ENCODE measurements at regions not wholly inside any gene's neighbourhood (a gene's known extent, or its start where the extent isn't known, plus 50 kb on each side); places are given as distances from the start of the nearest gene placed in this dataset.

DNA sequence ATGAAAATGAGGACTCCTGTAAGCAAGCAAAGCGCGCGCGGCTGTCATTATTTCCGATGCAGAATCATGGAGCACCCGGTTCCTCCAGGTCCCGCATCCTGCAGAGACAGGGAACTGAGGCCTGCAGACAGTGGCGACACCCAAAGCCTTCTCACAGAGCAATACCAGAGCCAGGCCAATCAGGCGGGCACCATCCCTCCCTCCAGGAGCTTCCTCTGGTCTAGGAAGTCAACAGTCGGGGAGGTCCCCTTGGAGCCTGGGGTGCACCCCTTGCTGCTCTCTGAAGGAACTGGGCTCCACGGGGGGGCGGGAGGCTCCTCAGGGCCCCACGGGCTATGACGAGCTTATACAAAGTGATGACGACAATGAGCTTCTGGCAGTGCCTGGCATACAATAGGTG is 60.3 kb upstream of the HPCAL1 start:
- intact Hi-C loops (cut with DNase I): no loop called here
- 84 to 90% methylated on average over 7 to 13 of the region's 15 CpGs for WGBS, 2 donors
- H3K27me3 ChIP-seq: peaks cover 0 to 7% (median 0%) of the 10 kb centered on the region in 4 donors
- no peaks in the 10 kb centered on the region for H3K9me3 ChIP-seq
- TF ChIP-seq POLR2A (IDR thresholded peaks at IDR 0.05): no peak
- TF ChIP-seq, protein P1, sequence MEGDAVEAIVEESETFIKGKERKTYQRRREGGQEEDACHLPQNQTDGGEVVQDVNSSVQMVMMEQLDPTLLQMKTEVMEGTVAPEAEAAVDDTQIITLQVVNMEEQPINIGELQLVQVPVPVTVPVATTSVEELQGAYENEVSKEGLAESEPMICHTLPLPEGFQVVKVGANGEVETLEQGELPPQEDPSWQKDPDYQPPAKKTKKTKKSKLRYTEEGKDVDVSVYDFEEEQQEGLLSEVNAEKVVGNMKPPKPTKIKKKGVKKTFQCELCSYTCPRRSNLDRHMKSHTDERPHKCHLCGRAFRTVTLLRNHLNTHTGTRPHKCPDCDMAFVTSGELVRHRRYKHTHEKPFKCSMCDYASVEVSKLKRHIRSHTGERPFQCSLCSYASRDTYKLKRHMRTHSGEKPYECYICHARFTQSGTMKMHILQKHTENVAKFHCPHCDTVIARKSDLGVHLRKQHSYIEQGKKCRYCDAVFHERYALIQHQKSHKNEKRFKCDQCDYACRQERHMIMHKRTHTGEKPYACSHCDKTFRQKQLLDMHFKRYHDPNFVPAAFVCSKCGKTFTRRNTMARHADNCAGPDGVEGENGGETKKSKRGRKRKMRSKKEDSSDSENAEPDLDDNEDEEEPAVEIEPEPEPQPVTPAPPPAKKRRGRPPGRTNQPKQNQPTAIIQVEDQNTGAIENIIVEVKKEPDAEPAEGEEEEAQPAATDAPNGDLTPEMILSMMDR (IDR thresholded peaks at IDR 0.05): no peak
- H3K4me3 ChIP-seq: no peak overlapping the region
- no peaks in the 10 kb centered on the region for H3K36me3 ChIP-seq
- no peak overlapping the region for H3K27ac ChIP-seq
- DNase-seq: no peak
- H3K4me1 ChIP-seq: no peaks in the 10 kb centered on the region

DNA sequence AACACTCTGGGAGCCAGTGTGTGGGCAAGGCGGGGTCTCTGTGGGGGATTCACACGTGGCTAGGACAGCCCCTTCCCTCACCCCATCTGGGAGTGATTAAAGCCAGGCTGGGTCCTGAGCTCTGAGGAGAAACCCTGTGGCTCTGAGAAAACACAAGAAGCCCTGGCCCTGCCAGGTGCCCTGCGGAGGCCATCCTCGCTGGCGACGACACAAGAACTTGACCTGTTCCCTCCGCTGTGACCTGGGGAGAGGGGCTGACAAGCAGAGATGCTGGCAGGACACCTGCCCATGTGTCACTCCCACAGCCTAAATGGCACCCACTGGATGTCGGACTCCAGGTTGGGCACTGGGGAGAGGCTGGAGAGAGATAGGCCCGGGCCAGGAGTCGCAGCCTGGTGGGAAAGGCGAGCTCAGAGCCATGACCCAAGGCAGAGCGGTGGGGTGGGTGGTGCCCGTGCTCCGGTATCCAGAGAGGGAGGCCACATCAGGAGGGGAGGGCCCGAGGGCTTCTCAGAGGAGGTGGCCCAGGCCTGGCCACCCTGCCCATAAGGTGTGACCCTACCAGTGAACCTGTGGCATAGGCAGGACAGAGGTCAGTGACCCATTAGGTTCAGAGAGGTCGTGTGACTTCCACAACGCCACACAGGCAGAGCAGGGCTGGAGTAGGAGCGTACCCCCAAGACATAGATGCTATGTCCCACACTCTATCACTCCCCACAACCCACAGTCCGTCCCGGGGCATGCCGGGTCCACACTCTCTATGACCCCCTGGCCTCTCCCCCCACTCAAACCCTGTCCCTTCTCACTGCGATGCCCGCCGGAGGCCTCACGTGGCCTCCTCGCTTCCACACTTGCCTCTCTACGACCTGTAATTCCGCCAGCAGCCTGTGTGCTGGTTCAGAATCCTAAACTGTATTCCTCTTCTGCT is 59.4 kb upstream of the HPCAL1 start:
- no peak overlapping the region for H3K4me3 ChIP-seq
- no peaks in the 10 kb centered on the region for H3K36me3 ChIP-seq
- no peaks in the 10 kb centered on the region for H3K4me1 ChIP-seq
- intact Hi-C loops (cut with DNase I): no loop called here
- H3K9me3 ChIP-seq: no peaks in the 10 kb centered on the region
- H3K27ac ChIP-seq: no peak overlapping the region
- H3K27me3 ChIP-seq: peaks cover 0 to 3% (median 0%) of the 10 kb centered on the region in 4 donors
- no peak for TF ChIP-seq POLR2A (IDR thresholded peaks at IDR 0.05)
- TF ChIP-seq, protein P1 (IDR thresholded peaks at IDR 0.05): no peak
- WGBS, 2 donors: 83 to 84% methylated on average over 18 to 26 of the region's 28 CpGs
- DNase-seq: no peak

DNA sequence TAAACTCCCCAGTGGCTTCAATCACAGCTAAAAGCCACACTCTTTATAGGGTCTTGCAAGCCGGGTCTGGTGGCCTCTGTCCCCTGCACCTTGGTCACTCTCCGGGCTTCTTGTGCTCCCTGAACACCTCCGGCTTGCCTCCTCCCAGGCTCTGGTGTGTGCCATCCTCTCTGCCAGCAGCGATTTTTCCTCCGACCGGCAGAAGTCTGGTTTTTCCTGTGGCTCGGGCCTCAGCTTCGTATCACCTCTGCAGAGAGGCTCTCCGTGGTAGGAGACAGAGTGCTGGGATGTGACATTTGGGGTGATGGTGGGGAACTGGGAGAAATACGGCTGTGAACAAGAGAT is 58.8 kb upstream of the HPCAL1 start:
- Histone ChIP-seq H3K4me3 (no peak overlapping the region), H3K27ac (no peak overlapping the region), H3K4me1 (no peaks in the 10 kb centered on the region), H3K36me3 (no peaks in the 10 kb centered on the region), H3K27me3 (peaks cover 0 to 3% (median 0%) of the 10 kb centered on the region in 4 donors), H3K9me3 (no peaks in the 10 kb centered on the region)
- intact Hi-C loops (cut with DNase I): no loop called here
- WGBS, 2 donors: 67 to 91% methylated on average over 9 to 10 of the region's 10 CpGs
- no peak for DNase-seq
- TF ChIP-seq POLR2A (IDR thresholded peaks at IDR 0.05): no peak
- TF ChIP-seq, protein P1 (IDR thresholded peaks at IDR 0.05): no peak

DNA sequence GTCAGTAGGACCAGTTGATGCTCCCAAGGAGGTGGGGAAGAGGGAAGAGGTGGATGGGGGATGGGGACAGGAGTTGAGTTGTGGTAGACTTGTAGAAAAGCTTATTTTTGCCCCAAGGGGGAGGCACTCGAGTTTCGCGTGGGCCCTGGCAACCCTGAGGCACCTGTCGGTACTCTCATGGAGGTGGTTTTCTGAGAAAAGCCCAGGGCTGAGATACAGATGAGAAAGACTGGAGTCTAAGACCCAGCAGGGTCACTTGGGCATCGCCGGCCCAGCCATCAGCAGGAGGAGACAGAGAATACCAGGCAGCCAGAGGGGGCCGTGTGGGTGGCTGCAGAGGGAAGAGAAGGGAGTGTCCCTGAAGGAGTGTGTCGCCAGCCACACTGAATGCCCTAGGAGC is 57.7 kb upstream of the HPCAL1 start:
- Histone ChIP-seq H3K27ac (no peak overlapping the region), H3K4me3 (no peak overlapping the region), H3K27me3 (no peaks in the 10 kb centered on the region), H3K36me3 (no peaks in the 10 kb centered on the region), H3K9me3 (peaks cover 0 to 7% (median 6%) of the 10 kb centered on the region in 3 donors), H3K4me1 (no peaks in the 10 kb centered on the region)
- 80 to 86% methylated on average over 6 to 8 of the region's 8 CpGs for WGBS, 2 donors
- intact Hi-C loops (cut with DNase I): no loop called here
- DNase-seq: no peak
- no peak for TF ChIP-seq POLR2A (IDR thresholded peaks at IDR 0.05)
- TF ChIP-seq, protein P1 (IDR thresholded peaks at IDR 0.05): no peak

DNA sequence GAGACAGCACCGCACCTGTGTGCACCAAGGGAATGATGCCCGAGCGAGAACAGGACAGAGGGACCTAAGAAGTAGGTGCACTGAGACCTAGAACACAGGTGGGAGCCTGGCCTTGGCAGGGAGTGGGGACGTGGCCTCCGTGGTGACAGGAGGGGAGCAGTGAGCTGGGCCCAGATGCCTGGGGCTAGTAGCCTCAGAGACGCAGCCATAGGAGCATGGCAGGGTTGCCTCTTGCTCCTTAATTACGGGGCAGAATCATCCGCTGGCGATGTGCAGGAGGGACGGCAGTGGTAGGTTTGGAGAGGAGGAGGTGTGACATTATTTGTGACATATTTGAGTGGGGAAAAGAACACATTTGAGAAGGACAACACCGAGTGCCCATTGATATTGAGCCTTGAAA is 57.0 kb upstream of the HPCAL1 start:
- H3K36me3 ChIP-seq: no peaks in the 10 kb centered on the region
- no peak for DNase-seq
- no peak overlapping the region for H3K4me3 ChIP-seq
- no peak for TF ChIP-seq POLR2A (IDR thresholded peaks at IDR 0.05)
- TF ChIP-seq, protein P1 (IDR thresholded peaks at IDR 0.05): no peak
- peaks cover 0 to 12% (median 10%) of the 10 kb centered on the region in 3 donors for H3K9me3 ChIP-seq
- WGBS, 2 donors: 92% methylated on average over 11 of the region's 11 CpGs
- H3K27ac ChIP-seq: no peak overlapping the region
- intact Hi-C loops (cut with DNase I): no loop called here
- H3K27me3 ChIP-seq: no peaks in the 10 kb centered on the region
- no peaks in the 10 kb centered on the region for H3K4me1 ChIP-seq
